Adrenal gland (tissue), 9 donors: ENCODE measurements at regions not wholly inside any gene's neighbourhood (a gene's known extent, or its start where the extent isn't known, plus 50 kb on each side); places are given as distances from the start of the nearest gene placed in this dataset.

ENCODE experiments used
- DNase-seq, 7 donors: peaks; one replicate each; pipeline ENCODE4 v3.0.0-alpha.2; 2019 to 2020
- H3K27ac ChIP-seq, 5 donors: fragments of 200-600 bp; sonication (generic) in 4 of 5; 1 replicate in 3 of 5; 2 replicates in 2 of 5; pipeline versions ENCODE4 v1.5.1 to v1.8.0; 2016 to 2020; ENCODE audit warnings: mild to moderate bottlenecking in 1 of 5
- H3K27me3 ChIP-seq: fragments of 200-600 bp; 2 replicates; pipeline ENCODE4 v1.8.0; 2021
- H3K36me3 ChIP-seq, 2 donors: fragments of 200-600 bp; replicated peaks in 1 of 2; 1 replicate in 1 of 2; 2 replicates in 1 of 2; pipeline versions ENCODE4 v1.5.1 to v1.8.0; 2018 to 2022
- H3K4me1 ChIP-seq, 2 donors: fragments of 200-600 bp; replicated peaks in 1 of 2; 1 replicate in 1 of 2; 2 replicates in 1 of 2; pipeline versions ENCODE4 v1.5.1 to v1.8.0; 2018 to 2021
- H3K4me3 ChIP-seq, 4 donors: fragments of 200-600 bp; sonication (generic) in 3 of 4; one replicate each; pipeline ENCODE4 v1.5.1; 2016 to 2018
- H3K9me3 ChIP-seq, 3 donors: fragments of 200-600 bp; sonication (generic) in 1 of 3; replicated peaks in 1 of 3; 1 replicate in 2 of 3; 2 replicates in 1 of 3; pipeline versions ENCODE4 v1.5.1 to v1.8.0; 2016 to 2021
- POLR2A ChIP-seq, 2 donors: fragments of 450-650 bp; IDR thresholded peaks; one replicate each; pipeline ENCODE4 v1.6.1; 2017; ENCODE audit warnings: antibody characterized with exemption in 2 of 2, mild to moderate bottlenecking in 2 of 2, moderate library complexity in 1 of 2
- WGBS, 4 donors: extraction: QIAGEN DNeasy Blood & Tissue Kit in 2 of 4; methylation state at CpG; one replicate each; pipeline versions ENCODE4 v1.1.5 to v1.1.7; 2013 to 2017; 5-methylcytosine and 5-hydroxymethylcytosine counted together
- intact Hi-C, 2 donors: fragments of 100-400 bp; cut with DNase I; formaldehyde crosslinking; loops; one replicate each; pipeline versions ENCODE4 v1.14.1 to v1.15.0; 2022 to 2023
- TF ChIP-seq, protein P1 (sequence below), 6 experiments: fragments of 450-650 bp in 4 of 6; fragments of 200-600 bp in 2 of 6; sonication (generic) in 1 of 6; IDR thresholded peaks; 1 replicate in 5 of 6; 2 replicates in 1 of 6; pipeline versions ENCODE4 v1.5.1 to v1.8.0; 2016 to 2021; ENCODE audit warnings: antibody characterized with exemption in 6 of 6, mild to moderate bottlenecking in 2 of 6, moderate library complexity in 1 of 6
- donor health status: healthy with polysubstance abuse.
- donor health status: Bipolar disorder and iron deficiency.
- donor health status: DM: yes; HTN: yes; CAD: no.
- donor health status: DM: no; HTN: no; CAD: no.
- donor health status: DM: no; HTN: no; CAD: no.

DNA sequence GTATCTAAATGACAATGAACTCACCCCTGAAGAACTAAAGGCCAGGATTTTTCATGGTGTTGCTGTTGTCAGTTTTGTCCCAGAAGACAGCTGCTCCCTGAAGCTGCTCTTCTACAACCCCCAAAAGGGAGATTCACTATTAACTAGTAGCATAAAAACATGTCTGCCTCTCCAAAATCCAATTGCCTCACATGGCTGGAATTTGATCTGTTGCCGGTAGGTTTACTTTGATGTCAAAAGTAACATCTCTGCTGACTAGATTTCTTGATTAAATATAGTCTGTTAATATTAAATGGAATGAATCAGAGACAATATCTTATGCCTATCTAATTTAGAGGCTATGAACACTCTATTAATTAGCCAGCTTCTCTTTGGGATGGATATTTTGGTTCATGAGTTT lies 425.4 kb downstream of the ETS1 start:
- no peaks in the 10 kb centered on the region for H3K9me3 ChIP-seq
- DNase-seq: no peak
- H3K4me1 ChIP-seq: no peaks in the 10 kb centered on the region
- H3K27ac ChIP-seq: no peak overlapping the region
- TF ChIP-seq POLR2A (IDR thresholded peaks at IDR 0.05): no peak
- TF ChIP-seq, protein P1, sequence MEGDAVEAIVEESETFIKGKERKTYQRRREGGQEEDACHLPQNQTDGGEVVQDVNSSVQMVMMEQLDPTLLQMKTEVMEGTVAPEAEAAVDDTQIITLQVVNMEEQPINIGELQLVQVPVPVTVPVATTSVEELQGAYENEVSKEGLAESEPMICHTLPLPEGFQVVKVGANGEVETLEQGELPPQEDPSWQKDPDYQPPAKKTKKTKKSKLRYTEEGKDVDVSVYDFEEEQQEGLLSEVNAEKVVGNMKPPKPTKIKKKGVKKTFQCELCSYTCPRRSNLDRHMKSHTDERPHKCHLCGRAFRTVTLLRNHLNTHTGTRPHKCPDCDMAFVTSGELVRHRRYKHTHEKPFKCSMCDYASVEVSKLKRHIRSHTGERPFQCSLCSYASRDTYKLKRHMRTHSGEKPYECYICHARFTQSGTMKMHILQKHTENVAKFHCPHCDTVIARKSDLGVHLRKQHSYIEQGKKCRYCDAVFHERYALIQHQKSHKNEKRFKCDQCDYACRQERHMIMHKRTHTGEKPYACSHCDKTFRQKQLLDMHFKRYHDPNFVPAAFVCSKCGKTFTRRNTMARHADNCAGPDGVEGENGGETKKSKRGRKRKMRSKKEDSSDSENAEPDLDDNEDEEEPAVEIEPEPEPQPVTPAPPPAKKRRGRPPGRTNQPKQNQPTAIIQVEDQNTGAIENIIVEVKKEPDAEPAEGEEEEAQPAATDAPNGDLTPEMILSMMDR (IDR thresholded peaks at IDR 0.05): no peak
- 89 to 100% (median 98%) methylated on average over 1 of the region's 1 CpG for WGBS, 4 donors
- no peaks in the 10 kb centered on the region for H3K27me3 ChIP-seq
- H3K36me3 ChIP-seq: no peaks in the 10 kb centered on the region
- no peak overlapping the region for H3K4me3 ChIP-seq
- intact Hi-C loops: no loop called here

DNA sequence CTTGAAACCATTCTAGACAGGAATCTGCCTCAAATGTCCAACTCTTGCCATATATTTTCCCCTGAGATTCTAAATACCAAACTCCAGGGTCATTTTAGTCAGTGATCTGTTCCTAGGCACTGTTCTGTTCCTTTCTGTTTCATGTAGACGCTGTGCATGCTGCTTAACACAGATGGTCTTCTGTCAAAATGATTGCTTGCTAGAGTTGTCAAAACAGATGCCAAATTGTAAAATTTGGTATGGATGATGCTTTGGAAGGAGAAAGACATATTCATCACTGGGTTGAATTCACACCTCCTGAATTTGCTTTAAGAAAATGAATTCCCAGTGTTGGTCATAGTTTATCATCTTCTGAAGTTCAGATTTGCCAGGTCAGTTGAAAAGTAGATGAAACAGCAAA lies 425.9 kb downstream of the ETS1 start:
- H3K4me3 ChIP-seq: no peak overlapping the region
- no peak overlapping the region for H3K27ac ChIP-seq
- H3K36me3 ChIP-seq: no peaks in the 10 kb centered on the region
- intact Hi-C loops: no loop called here
- TF ChIP-seq, protein P1 (IDR thresholded peaks at IDR 0.05): no peak
- TF ChIP-seq POLR2A (IDR thresholded peaks at IDR 0.05): no peak
- H3K9me3 ChIP-seq: no peaks in the 10 kb centered on the region
- H3K4me1 ChIP-seq: no peaks in the 10 kb centered on the region
- no peak for DNase-seq
- WGBS, 4 donors: 57 to 90% (median 73%) methylated on average over 1 of the region's 1 CpG
- H3K27me3 ChIP-seq: no peaks in the 10 kb centered on the region

DNA sequence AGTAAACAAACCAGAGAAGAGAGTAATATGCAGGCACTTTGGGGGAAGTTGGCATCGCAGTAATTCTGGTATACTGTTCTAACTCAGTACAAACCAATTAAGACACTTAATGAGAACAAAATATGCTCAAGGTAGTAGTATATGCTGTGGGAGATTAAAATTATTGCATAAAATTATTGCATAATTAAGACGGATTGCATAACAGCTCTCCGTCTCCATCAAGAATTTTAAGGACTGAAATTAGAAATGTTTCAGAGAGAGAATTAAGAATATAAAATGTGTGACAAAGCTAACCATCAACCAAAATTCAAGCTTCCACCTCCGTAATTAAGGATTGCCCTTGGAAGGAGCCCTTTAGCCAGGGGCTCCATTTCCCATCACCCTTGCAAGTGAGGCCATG lies 428.5 kb downstream of the ETS1 start:
- no peaks in the 10 kb centered on the region for H3K36me3 ChIP-seq
- no peak overlapping the region for H3K4me3 ChIP-seq
- no peaks in the 10 kb centered on the region for H3K9me3 ChIP-seq
- no peaks in the 10 kb centered on the region for H3K27me3 ChIP-seq
- DNase-seq: no peak
- no peaks in the 10 kb centered on the region for H3K4me1 ChIP-seq
- WGBS, 4 donors: 68 to 79% (median 76%) methylated on average over 4 of the region's 4 CpGs
- H3K27ac ChIP-seq: no peak overlapping the region
- intact Hi-C loops: loop anchor here (5.0 to 10.0 kb wide), 2 partner anchors 122 to 124 kb away; no protein-coding TSS in a partner anchor
- TF ChIP-seq, protein P1 (IDR thresholded peaks at IDR 0.05): no peak
- no peak for TF ChIP-seq POLR2A (IDR thresholded peaks at IDR 0.05)

GRCh38 chr11:128157423-128158298 lies 429.7 kb downstream of the ETS1 start:
- intact Hi-C loops: loop anchor here (5.0 to 10.0 kb wide), 2 partner anchors 120 to 123 kb away; no protein-coding TSS in a partner anchor
- H3K4me3 ChIP-seq: peak overlapping the region in 1 of 4 donors; percentile 35
- H3K36me3 ChIP-seq: no peaks in the 10 kb centered on the region
- H3K9me3 ChIP-seq: no peaks in the 10 kb centered on the region
- no peak for TF ChIP-seq POLR2A (IDR thresholded peaks at IDR 0.05)
- TF ChIP-seq, protein P1 (IDR thresholded peaks at IDR 0.05): peak; percentile 76 to 97 (median 90)
- H3K27me3 ChIP-seq: no peaks in the 10 kb centered on the region
- H3K4me1 ChIP-seq: no peaks in the 10 kb centered on the region
- H3K27ac ChIP-seq: no peak overlapping the region
- peak in 6 of 7 donors; percentile 38 to 65 (median 56) for DNase-seq
- WGBS, 4 donors: 7 to 14% (median 10%) methylated on average over 5 of the region's 5 CpGs
